OCI-LY1 (cell line): ENCODE measurements at regions not wholly inside any gene's neighbourhood (a gene's known extent, or its start where the extent isn't known, plus 50 kb on each side); places are given as distances from the start of the nearest gene placed in this dataset.

ENCODE experiments used
- CTCF ChIP-seq: fragments of 200-600 bp; sonication (generic), shearing (Covaris generic); IDR thresholded peaks from 2 replicates; pipeline ENCODE4 v1.5.1; 2017; ENCODE audit warnings: mild to moderate bottlenecking, antibody characterized with exemption, low read length, moderate library complexity, mixed read lengths
- EZH2 ChIP-seq: fragments of 200-600 bp; sonication (generic), shearing (Covaris generic); IDR thresholded peaks from 2 replicates; pipeline ENCODE4 v1.8.0; 2017; ENCODE audit warnings: borderline replicate concordance, mixed run types, mild to moderate bottlenecking, antibody characterized with exemption, low read length, moderate library complexity, mixed read lengths

GRCh38 chr2:152924219-152924618 is 205.8 kb downstream of the ARL6IP6 start:
- TF ChIP-seq EZH2 (no peak), CTCF (no peak)
